ENCODE measurements at regions not wholly inside any gene's neighbourhood (a gene's known extent, or its start where the extent isn't known, plus 50 kb on each side); places are given as distances from the start of the nearest gene placed in this dataset.

- TF ChIP-seq YY1 (IDR thresholded peaks at IDR 0.05; ENCODE audit: insufficient read depth, insufficient read length), result no peak
- no peak for TF ChIP-seq SUZ12 (IDR thresholded peaks at IDR 0.05; ENCODE audit: extremely low read depth, insufficient read depth, insufficient read length)
- no peak for TF ChIP-seq ZNF274 (IDR thresholded peaks at IDR 0.05; ENCODE audit: low read depth, low read length)
Measured at GRCh38 chr2:118251427-118251826, 163.2 kb downstream of the INSIG2 start.

Data from NT2/D1 (cell line).